ENCODE measurements at regions not wholly inside any gene's neighbourhood (a gene's known extent, or its start where the extent isn't known, plus 50 kb on each side); places are given as distances from the start of the nearest gene placed in this dataset.
"Not testable (repeated sequence)": the region's sequence is repeated elsewhere in the genome, so short reads cannot be mapped to it uniquely, and the experiment has no call there.

DNA sequence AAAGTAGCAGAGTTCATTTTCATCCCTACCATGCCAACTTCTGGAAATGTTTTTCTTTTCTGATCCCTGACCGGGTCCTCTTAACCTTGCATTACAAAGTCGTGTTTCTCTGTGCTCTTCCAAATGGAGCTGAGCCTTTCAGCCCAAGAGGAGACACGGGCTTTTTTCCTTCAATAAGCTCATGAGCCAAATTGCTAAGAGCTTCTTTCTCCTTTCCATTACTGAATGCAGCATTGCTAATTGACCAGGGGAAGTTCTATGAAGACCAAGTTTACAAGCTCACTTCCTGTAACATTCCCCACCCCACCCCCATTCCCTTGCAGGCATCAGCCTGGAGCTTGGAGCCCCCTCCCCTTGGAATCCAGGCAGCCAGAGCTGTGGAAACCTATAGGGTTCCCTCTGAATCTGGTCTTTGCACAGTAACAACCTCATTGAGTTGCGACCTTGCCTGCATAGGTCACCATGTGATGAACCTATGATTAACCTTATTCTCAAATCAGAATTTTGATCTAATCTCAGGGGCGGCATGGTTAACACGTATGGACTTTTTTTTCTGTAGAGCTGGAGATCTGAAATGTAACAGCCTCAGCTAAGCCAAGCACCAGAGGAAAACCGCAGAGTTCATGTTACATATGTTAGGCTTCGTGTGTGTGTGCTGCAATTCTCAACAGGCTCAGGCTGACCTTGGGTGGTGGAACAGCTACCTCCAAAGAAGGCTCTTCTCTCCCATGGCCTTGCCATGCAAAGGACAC, 395.7 kb upstream of the ZNF462 start:
- no peak for DNase-seq

- DNase-seq: no peak
These were observed 395.2 kb upstream of the ZNF462 start for GRCh38 chr9:106467865-106468164.

- no peak for DNase-seq
These were observed 394.5 kb upstream of the ZNF462 start for GRCh38 chr9:106468431-106468830.

DNA sequence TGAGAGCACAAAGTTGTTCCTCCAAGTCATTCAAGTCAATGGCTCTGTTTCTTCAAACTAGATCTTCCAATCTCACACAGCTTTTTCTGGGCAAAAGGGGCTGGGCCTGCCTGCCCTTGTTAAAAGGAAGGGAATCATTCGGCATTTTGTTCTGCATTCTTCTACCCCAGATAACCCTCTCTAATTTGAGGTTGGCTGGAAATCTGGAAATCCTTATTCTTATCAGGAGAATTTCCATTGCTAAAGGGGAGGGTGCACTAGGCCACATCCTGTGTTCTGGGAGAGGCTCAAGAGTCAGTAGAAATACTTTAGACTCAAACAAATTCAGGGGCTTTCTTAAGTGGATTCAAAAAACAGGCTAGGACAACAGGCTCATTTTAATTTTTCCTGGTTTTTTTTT, 384.7 kb upstream of the ZNF462 start:
- no peak for DNase-seq

GRCh38 chr9:106478727-106479126, 384.2 kb upstream of the ZNF462 start:
- no peak for DNase-seq

GRCh38 chr9:106479679-106480078, 383.3 kb upstream of the ZNF462 start:
- peak; percentile 36 for DNase-seq

DNA sequence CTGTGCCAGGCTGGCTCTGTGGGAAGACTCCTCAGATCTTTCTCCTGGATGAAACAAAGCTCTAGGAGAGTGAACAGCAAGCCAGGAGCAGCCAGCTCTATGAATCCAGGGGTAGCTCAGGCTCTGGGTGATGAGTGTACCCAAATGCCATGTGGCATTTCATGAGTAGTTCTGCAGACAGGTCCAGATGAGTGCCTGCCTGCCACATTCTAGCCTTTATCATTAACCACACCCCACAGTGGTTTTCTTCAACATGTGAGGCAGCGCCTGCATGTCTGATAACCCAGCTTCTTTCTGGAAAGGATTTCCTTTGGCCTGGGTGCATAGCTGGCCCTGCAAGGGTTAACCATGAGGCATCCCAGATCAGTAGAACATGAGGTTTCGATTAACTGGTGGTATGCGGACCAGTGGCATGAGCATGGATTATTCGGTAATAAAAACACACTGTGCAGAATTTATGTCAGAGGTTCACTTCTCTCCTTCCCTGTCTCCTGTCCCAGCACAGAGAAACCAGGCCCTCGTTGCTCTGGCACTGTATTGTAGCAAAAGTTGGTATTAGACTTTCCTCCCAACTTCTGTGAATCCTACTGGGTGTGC, 381.9 kb upstream of the ZNF462 start:
- no peak for DNase-seq

DNA sequence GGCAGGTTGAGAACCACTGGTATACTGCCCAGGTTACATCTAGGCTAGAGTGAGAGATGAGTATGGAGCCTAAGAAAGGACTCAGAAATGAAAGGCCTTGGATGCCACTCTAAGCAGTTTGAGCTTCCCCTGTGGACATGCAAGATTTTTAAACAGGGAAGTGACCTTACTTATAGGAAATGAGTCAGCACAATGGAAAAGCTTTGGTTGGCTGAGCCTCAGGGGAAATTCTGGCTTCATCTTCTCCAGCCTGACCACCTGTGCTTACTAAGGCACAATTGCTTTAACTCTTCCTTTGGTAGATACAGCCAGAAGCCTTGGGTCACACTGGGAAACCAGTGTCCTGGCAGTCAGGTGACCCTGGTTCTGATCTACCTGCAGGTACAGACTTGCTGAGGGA, 380.2 kb upstream of the ZNF462 start:
- DNase-seq: no peak

- DNase-seq: no peak
These were observed 376.3 kb upstream of the ZNF462 start for GRCh38 chr9:106486685-106487084.

- DNase-seq: no peak
These were observed 375.7 kb upstream of the ZNF462 start for GRCh38 chr9:106487266-106487665.

- not testable (repeated sequence) for DNase-seq
These were observed 370.8 kb upstream of the ZNF462 start for GRCh38 chr9:106492126-106492525.

DNA sequence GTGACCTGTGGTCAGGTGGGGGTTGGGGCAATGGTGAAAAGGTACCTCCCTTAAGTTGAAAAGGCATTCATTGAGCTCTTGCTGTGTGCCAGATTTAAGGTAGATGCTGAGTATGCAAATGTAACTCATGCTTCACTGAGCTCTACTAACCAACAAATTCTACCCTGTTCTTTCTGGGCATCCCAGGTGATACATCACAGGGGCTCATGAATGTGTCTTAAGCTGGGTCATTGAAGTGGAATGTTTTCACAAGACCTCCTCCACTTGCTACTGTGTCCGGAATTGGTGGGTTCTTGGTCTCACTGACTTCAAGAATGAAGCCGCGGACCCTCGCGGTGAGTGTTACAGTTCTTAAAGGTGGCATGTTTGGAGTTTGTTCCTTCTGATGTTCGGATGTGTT, 362.8 kb upstream of the ZNF462 start:
- DNase-seq: no peak

GRCh38 chr9:106501210-106501609, 361.8 kb upstream of the ZNF462 start:
- not testable (repeated sequence) for DNase-seq

DNA sequence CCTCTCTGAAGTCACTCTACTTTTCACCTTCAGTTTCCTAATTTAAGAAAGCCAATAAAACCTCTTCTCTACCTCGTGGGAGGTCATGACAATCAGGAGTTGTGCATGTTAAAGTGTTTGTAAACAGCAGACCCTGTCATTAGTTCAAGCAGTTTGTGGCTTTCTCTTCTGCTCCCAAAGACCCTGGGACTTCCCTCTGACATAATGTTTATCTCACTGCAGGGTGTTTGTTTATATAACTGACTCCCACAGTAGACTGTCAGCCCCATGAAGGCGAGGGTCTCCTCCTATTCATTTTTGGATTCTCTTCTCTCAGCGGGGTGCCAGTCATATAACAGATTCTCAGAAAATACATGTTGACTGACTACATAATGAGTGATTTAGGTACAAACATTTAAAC, 360.0 kb upstream of the ZNF462 start:
- no peak for DNase-seq

DNA sequence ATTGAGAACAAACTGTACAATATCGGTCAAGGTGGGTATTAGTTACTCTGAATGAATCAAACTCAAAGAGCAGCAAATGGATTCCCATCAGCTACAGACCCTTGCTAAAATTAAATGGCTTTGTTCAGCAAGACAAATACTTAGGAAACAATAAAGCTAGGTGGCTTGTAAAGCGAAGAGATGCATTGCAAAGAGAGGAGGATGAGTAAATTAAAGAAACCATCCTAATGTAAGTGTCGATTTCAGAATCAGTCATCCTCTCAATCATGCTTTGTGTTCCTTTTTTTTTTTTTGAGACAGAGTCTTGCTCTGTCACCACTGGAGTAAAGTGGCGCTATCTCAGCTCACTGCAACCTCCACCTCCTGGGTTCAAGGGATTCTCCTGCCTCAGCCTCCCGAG, 359.2 kb upstream of the ZNF462 start:
- DNase-seq: no peak

GRCh38 chr9:106526716-106527204, 336.2 kb upstream of the ZNF462 start:
- DNase-seq: no peak

- DNase-seq: no peak
These were observed 334.8 kb upstream of the ZNF462 start for GRCh38 chr9:106528158-106528557.

DNA sequence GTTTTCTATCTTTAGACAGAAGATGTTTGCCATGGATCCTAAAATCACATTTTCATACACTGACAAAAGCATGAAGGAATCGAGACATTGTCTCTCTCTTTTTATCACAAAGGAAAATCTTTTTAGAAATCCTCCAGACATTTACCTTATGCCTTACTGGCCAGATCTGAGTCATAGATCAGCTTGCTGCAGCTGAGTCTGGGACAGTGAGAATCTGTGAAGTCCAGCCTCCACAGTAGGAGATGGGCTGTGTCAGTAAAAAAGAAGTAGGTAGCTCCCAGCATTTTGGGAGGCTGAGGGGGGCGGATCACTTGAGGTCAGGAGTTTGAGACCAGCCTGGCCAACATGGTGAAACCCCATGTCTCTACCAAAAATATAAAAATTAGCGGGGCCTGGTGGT, 333.4 kb upstream of the ZNF462 start:
- no peak for DNase-seq

GRCh38 chr9:106531491-106531890, 331.5 kb upstream of the ZNF462 start:
- DNase-seq: no peak

GRCh38 chr9:106532306-106533015, 330.5 kb upstream of the ZNF462 start:
- no peak for DNase-seq

DNA sequence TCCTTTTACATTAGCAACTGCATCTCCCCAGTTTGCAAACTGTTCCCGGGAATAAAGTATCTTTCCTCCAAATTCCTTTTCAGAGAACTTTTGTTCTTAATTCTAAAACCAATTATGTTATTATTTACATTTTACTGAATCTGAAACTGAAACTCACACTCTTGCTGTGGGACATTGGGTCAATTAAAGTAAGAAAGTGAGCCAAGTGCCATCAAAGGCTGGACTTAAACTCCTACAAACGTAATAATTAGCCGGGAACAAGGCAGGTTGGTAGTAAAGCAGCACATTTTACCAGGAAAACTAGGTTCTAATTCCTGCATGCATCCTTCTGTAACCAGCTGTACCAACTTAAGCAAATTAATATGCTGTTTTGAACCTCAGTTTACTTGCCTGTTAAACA, 328.2 kb upstream of the ZNF462 start:
- DNase-seq: no peak

GRCh38 chr9:106535439-106535838, 327.5 kb upstream of the ZNF462 start:
- DNase-seq: no peak

- DNase-seq: no peak
These were observed 304.8 kb upstream of the ZNF462 start for GRCh38 chr9:106557996-106558667.

DNA sequence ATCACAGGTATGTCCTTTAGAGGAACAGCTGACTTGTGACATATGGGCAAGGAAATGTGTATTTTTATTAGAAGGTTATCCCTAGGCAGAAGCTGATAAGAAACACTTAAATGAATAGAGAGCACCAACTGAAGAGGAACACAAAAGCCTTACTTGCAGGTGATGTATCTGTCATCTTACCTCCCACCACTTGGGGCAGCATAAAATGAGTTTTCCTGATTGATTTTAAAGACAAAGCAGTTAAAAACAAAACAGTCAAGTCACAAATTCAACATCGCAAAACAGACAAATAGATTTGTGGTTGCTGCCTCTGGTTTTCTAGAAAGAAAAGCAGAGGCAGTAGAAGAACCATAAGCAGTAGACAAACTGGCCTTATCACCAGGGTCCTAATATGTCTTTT, 302.4 kb upstream of the ZNF462 start:
- DNase-seq: no peak

Measured in T1000 (cell line).